ENCODE measurements at regions not wholly inside any gene's neighbourhood (a gene's known extent, or its start where the extent isn't known, plus 50 kb on each side); places are given as distances from the start of the nearest gene placed in this dataset.
"Not testable (repeated sequence)": the region's sequence is repeated elsewhere in the genome, so short reads cannot be mapped to it uniquely, and the experiment has no call there.

- DNase-seq (ENCODE audit: low spot score), result not testable (repeated sequence)
Observed at GRCh38 chr9:64813072-64813471, 471.9 kb downstream of the FOXD4L5 start.

DNA sequence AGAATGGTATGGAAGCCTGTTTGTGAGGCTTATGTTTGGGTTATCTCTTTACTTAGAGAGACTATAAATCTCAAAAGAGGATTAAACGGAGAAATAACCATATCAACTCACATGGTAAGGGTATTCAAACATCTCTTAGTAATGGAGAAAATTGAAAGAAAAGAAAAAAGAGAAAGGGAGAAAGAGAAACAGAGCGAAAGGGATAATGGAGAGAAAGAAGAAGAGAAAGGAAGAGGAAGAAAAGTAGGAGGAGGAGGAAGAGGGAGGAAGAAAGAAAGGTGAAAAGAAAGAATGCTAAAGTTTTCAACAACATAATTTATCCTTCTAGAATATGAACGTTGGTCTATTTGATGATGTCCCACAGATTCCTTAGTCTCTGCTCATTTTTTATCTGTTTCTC is 506.3 kb downstream of the FOXD4L5 start:
- not testable (repeated sequence) for DNase-seq (ENCODE audit: low spot score)

DNA sequence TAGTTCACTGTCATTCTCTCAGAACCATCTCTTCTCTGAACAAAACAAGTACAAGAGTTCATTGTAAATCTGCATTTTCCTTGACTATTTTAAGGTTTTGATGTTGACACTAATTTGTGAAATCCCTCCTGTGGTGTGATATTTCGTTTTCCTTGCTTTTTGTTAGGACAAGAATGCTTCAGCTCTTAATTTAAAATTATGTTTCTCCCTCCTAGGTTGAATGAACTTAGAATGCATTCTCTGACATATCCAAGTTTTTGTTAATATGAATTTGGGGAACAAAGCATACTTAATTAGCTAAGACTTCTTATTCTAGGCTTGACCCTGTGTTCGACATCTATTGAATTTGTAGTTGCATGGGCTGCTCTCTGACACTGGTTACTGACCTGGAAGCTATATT is 508.7 kb downstream of the FOXD4L5 start:
- DNase-seq (ENCODE audit: low spot score), result not testable (repeated sequence)

GRCh38 chr9:64774813-64775793 is 509.9 kb downstream of the FOXD4L5 start:
- peak; percentile 23 for DNase-seq (ENCODE audit: low spot score)

- peak; percentile 2 for DNase-seq (ENCODE audit: low spot score)
Observed at GRCh38 chr9:64774004-64774812, 510.8 kb downstream of the FOXD4L5 start.

- no peak for DNase-seq (ENCODE audit: low spot score)
Observed at GRCh38 chr9:64773491-64773931, 511.5 kb downstream of the FOXD4L5 start.

GRCh38 chr9:64772751-64773331 is 512.2 kb downstream of the FOXD4L5 start:
- DNase-seq (ENCODE audit: low spot score), result not testable (repeated sequence)

DNA sequence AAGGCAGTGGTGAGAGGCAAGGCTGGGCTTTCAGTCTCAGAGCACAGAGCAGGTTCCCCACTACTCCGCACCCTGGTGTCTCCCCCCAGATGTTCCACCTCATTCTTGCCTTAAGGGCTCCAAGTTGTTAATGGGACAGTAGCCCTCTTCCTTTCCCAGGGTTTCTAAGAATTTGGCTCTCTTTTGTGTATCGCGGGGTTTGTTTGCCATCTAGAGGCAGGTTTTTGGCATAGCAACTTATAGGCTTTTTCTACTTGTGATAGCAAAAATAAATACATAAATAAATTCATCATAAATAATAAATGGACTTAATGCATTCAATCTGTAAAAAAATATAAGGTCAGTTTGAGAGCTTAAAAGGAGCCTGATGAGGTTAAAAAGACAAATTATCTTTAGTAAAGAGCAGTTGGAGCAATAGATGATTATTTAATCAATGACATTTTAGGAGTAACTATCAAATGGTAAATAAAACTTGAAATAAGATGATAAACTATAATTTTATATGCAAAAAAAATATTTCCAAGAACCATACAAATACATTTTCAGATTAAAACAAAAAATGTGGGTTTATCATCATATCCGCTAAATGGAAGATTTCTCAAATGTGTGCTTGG is 512.8 kb downstream of the FOXD4L5 start:
- DNase-seq (ENCODE audit: low spot score), result not testable (repeated sequence)

Measured in HT-29 (cell line).